GM21825 (cell line): ENCODE measurements at regions not wholly inside any gene's neighbourhood (a gene's known extent, or its start where the extent isn't known, plus 50 kb on each side); places are given as distances from the start of the nearest gene placed in this dataset.
"Not testable (repeated sequence)": the region's sequence is repeated elsewhere in the genome, so short reads cannot be mapped to it uniquely, and the experiment has no call there.

ENCODE experiments used
- ATAC-seq: cut with Tn5 transposase; IDR thresholded peaks from one replicate; pipeline ENCODE4 v1.9.1; 2021; ENCODE audit warnings: mild to moderate bottlenecking, moderate library complexity; ENCODE audit not compliant: unreplicated experiment

GRCh38 chr2:111250448-111251030, 129.8 kb downstream of the BCL2L11 start:
- no peak for ATAC-seq

DNA sequence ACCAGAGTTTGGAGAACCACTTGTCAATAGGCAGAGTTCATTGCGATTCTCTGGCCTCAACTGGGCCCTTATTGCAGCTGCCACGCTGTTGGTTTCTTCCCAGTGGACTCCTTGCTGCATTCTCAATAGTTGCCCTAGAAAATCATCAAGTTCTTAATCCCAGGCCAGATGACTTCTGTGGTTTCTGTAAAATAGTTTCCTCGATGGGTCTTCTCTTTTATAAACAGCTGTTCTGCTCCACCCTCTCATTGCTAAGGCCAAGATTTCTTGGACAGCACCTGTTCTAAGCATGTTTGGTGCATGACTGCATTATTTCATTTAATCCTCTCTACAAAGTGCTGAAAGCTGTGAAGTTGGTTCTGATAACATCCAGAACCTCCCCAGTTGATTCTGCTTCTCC, 131.0 kb downstream of the BCL2L11 start:
- no peak for ATAC-seq

- ATAC-seq: no peak
Measured at GRCh38 chr2:111252436-111252835, 131.7 kb downstream of the BCL2L11 start.

DNA sequence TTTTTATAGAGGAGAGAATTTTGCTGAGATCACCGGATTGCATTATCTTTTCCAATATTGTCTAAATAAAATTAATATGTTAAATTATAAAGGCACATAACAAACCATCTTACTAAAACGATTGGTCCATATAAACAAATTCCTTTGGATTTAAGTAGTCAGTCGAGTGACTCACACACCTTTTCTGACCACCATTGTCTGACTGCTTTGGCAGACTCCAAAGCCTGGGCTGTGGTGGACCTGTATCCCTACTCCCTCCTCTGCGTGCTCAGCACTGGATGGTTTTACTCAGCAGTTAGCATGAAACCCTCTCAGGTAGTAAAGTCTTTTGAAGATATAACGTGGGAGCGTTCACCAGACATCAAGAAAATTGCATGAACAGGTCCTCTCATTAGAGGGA, 134.2 kb downstream of the BCL2L11 start:
- ATAC-seq: not testable (repeated sequence)

- ATAC-seq: not testable (repeated sequence)
Measured at GRCh38 chr2:111256628-111257027, 135.9 kb downstream of the BCL2L11 start.

DNA sequence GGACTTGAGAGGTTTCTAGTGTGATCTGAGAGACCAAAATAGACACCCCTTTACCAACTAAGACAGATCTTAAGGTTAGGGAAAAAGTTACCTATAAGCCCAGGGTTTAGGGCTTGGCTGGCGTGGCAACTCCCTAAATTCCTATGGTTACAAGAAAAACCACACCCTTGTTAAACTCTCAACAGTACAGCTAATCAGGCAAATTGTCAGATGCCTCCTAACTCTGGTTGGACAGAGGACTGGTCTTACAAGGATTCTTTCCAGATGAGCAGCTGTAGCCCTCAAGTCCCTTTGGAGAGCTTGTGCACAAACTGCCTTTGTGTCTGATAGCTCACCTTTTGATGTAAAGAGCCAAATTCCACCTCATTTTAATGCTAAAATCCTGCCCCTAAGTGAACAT, 136.9 kb downstream of the BCL2L11 start:
- not testable (repeated sequence) for ATAC-seq

GRCh38 chr2:111258318-111258717, 137.6 kb downstream of the BCL2L11 start:
- not testable (repeated sequence) for ATAC-seq

- not testable (repeated sequence) for ATAC-seq
Measured at GRCh38 chr2:111262627-111263379, 142.1 kb downstream of the BCL2L11 start.

DNA sequence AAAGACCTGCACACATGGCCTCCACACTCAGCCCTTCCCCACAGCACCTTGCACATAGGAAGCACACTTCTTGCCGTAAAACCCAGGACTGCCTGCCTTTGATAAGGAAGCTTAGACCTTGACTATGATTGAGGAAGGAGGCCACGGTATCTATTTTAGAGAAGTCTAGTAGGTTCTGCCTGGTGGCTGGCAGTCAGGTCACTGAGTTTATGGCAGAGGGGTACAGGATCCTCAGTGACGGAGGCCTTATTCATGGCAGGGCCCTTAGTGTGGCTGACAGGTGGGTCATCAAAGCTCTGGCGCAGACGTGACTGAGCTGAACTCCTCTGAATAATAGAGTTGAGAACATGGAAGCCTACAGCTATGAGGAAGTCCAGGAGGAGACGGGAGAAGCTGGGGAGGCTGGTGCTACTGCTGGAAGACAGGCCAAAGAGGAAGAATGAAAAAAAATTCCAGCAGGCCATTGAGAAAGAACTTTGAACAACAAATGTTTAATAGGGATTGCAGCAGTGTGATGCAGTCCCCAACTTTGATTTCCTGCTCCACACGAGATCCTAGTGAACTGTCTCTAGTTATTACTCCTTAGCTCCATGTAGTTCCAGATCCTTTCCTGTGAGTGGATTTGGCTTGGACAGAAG, 142.8 kb downstream of the BCL2L11 start:
- ATAC-seq: not testable (repeated sequence)

DNA sequence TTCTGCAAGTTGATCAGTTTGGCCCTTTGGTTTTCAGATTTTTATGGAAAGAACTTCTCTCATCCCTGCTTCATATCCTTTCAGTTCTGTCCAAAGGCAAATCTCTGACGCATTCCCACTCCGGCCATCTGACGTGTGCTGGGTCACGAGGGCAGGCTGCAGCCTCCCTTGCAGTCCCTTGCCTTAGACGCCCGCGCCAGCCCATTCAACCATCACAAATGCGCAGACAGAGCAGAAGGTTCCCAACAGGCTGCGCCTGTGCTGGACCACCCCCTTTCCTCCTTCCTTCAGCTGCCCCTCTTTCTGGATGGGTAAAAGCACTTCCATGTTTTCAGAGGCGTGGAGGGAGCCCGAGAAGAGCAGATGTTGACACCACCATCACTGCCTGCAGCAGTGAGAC, 144.2 kb downstream of the BCL2L11 start:
- not testable (repeated sequence) for ATAC-seq

DNA sequence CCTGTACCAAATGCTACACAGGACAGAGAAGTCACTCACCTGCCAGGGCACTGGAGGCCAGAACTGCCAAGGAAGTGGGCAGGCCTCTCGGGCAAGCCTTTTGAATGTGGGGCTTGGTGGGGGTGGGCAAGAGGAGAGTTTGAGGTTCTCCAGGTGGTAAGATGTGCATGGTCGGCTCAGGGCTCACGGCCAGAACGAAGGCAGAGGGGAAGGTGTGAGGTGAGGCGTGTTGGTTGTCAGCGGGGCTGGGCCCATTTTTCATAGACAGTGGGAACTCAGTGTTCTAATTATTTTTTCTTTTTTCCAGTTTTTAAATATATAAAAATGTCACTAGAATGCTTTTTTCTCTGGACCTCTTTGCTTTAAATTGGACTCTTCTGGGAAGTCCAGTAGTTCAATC, 145.8 kb downstream of the BCL2L11 start:
- not testable (repeated sequence) for ATAC-seq

DNA sequence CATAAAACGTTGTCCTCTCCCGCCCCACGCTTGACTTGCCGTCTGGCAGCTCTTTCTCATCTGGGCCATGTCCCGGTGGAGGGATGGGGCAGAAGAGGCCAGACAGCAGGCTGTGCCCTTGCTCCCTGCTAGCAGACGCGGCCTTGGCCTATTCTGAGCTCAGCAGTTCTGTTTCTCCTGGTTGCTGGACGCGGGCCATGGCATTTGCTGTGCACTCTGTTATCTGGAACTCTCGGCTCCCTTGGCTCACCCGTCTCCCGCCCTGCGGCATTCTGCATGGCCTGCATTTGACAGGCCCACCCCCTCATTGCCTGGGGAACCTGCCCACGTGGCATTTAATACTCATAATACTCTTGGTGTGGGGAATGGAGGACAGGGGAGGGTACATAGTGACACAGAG, 146.3 kb downstream of the BCL2L11 start:
- ATAC-seq: not testable (repeated sequence)

DNA sequence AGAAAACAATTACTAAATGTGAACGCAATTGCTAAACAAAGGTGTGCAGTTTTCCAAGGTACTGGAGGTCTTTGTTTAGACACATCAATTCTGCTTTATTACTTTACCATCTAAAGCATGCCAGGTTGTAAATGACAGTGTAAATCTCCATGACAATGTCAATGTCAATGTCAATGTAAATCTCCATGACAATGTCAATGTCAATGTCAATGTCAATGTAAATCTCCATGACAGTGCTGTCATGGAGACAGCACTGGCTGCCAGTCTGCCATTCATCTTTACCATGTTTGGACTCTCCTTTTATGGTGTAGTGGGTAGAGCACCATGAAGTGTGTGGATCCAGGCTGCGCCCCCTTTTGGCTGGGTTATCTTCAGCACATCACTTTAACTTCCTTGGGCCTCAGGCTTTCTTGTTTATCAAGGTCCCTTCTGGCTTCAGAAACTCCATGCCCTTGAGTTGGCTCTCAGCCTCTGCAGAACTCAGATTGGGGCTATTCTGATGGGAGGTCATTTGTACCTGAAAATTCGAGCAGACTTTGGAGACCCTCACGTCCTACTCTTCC, 149.1 kb downstream of the BCL2L11 start:
- not testable (repeated sequence) for ATAC-seq

DNA sequence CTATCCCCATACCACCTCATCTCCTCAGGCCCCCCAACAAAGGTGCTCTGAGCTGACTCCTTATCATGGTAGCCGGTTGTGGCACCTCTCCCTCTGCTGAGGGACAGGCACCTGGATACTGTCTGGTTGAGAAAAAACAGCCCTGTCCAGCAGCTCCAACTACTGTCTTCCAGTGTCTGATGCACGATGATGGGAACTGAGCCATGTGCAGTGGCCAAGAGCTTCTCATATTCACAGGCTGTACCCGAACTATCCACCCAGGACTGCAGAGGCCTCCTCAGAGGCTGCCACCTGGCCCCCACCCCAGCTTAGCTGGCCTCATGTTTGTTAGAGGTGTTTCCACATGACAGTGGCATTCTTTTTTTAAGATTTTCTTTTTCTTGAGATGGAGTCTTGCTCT, 149.9 kb downstream of the BCL2L11 start:
- not testable (repeated sequence) for ATAC-seq

DNA sequence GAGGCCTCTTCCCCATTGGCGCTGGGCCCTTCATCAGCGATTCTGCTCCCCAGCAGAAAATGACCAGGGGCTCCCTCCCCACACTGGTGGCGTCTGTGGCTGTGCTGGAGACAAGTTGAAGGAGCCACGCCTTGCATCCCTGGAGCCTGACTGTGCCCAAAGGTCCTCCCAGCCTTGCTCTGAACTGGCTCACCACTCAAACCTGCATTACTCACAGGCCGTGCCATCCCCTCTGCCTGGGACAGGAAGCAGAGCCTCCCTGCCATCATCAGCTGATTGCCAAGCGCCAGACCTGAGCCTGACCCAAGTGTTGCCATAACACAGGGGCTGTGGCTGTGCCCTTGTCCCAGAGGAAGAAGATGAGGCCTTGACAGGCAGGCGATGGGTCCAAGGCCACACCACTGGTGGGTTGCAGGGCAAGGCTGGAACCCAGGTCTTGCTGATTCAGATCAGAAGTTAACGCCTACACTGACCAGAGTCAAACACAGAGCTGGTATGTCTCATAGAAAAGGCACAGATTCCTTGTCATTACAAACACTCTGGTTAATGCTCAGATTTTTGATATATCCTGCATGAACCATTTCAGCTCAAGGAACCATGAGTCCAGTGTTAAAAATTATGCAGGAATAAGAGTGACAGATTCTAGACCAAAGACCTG, 151.1 kb downstream of the BCL2L11 start:
- ATAC-seq: not testable (repeated sequence)

- not testable (repeated sequence) for ATAC-seq
Measured at GRCh38 chr2:111273007-111273406, 152.3 kb downstream of the BCL2L11 start.

GRCh38 chr2:111275047-111275853, 154.5 kb downstream of the BCL2L11 start:
- not testable (repeated sequence) for ATAC-seq

DNA sequence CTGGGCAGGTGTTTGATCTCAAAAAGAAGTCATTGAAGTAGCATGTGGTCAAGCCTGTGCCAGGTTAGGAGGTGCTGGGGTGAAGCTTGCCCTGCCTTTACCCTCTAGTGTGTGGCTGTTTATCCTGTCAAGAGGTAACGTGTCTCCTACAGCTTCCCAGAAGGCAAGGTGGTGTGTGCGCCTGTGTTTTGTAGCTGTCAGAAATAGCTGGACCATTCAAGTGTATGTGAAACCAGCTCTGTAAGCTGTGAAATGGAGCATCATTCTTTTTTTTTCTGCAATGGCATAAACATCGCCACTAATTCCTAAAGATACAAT, 155.1 kb downstream of the BCL2L11 start:
- not testable (repeated sequence) for ATAC-seq

- ATAC-seq: not testable (repeated sequence)
Measured at GRCh38 chr2:111278133-111278532, 157.4 kb downstream of the BCL2L11 start.

DNA sequence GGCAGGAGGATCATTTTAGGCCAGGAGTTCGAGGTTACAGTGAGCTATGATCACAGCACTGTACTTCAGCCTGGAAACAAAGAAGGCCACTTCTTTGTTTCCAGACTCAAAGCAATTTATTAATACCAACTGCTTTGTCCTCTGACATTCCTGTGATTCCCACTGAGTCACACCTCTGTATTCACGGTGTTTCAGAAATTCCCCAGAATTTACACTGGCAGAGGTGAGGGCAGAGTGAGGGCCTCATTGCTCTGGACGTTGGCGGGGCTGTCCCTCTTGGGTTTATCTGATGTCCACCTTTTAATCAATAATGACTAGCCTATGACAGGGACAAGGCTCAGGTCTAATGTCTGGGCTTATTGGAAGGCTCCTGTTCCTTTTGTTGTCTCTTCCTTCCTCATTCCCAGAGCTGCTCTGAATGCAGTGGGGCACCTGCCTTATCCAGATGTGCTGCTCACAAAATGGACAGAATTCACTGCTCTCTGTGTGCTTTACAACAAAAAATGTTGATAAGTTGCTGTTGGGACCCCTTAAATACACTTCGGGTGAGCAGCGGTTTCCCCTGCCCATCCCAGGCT, 160.1 kb downstream of the BCL2L11 start:
- not testable (repeated sequence) for ATAC-seq
